ENCODE measurements at regions not wholly inside any gene's neighbourhood (a gene's known extent, or its start where the extent isn't known, plus 50 kb on each side); places are given as distances from the start of the nearest gene placed in this dataset.

GRCh38 chr6:8670792-8671191 is 235.4 kb upstream of the SLC35B3 start:
- no peak for DNase-seq (ENCODE audit: low spot score)
- Histone ChIP-seq H3K4me3 (ENCODE audit: low read depth, low read length, poor library complexity, severe bottlenecking) (no peak overlapping the region), H3K9me3 (ENCODE audit: low read depth, low read length, poor library complexity, severe bottlenecking) (no peaks in the 10 kb centered on the region), H3K27ac (ENCODE audit: low read depth, low read length, poor library complexity, severe bottlenecking) (no peak overlapping the region), H3K4me1 (ENCODE audit: insufficient read depth, low read length, poor library complexity, severe bottlenecking) (no peaks in the 10 kb centered on the region), H3K36me3 (ENCODE audit: insufficient read depth, low read length, poor library complexity, severe bottlenecking) (no peaks in the 10 kb centered on the region), H3K27me3 (replicated peaks; ENCODE audit: insufficient read depth, low read depth, low read length, poor library complexity) (no peaks in the 10 kb centered on the region)
- TF ChIP-seq CTCF (conservative IDR thresholded peaks at IDR 0.05; ENCODE audit: low read depth, low read length) (no peak), EZH2 (IDR thresholded peaks at IDR 0.05; ENCODE audit: borderline replicate concordance, low read depth, low read length, poor library complexity, severe bottlenecking) (no peak)
- BruUV-seq (replicated peaks): no TSS peak
- CTCF ChIA-PET: no interaction called here
- POLR2A ChIA-PET (ENCODE audit: low non-redundant PET): no interaction called here
- intact Hi-C loops (cut with micrococcal nuclease; ENCODE audit: unreplicated experiment): no loop called here

- H3K27me3 ChIP-seq (replicated peaks; ENCODE audit: insufficient read depth, low read depth, low read length, poor library complexity): no peaks in the 10 kb centered on the region
- ChIA-PET POLR2A (ENCODE audit: low non-redundant PET) (no interaction called here), CTCF (no interaction called here)
- TF ChIP-seq CTCF (conservative IDR thresholded peaks at IDR 0.05; ENCODE audit: low read depth, low read length): no peak
- BruUV-seq (replicated peaks): no TSS peak
- H3K9me3 ChIP-seq (ENCODE audit: low read depth, low read length, poor library complexity, severe bottlenecking): no peaks in the 10 kb centered on the region
- no peaks in the 10 kb centered on the region for H3K4me1 ChIP-seq (ENCODE audit: insufficient read depth, low read length, poor library complexity, severe bottlenecking)
- intact Hi-C loops (cut with micrococcal nuclease; ENCODE audit: unreplicated experiment): no loop called here
- H3K4me3 ChIP-seq (ENCODE audit: low read depth, low read length, poor library complexity, severe bottlenecking): no peak overlapping the region
- no peak overlapping the region for H3K27ac ChIP-seq (ENCODE audit: low read depth, low read length, poor library complexity, severe bottlenecking)
- no peaks in the 10 kb centered on the region for H3K36me3 ChIP-seq (ENCODE audit: insufficient read depth, low read length, poor library complexity, severe bottlenecking)
- no peak for DNase-seq (ENCODE audit: low spot score)
Measured at GRCh38 chr6:8664700-8665099, 229.4 kb upstream of the SLC35B3 start.

GRCh38 chr6:8664070-8664469 is 228.7 kb upstream of the SLC35B3 start:
- TF ChIP-seq EZH2 (IDR thresholded peaks at IDR 0.05; ENCODE audit: borderline replicate concordance, low read depth, low read length, poor library complexity, severe bottlenecking) (no peak), CTCF (conservative IDR thresholded peaks at IDR 0.05; ENCODE audit: low read depth, low read length) (no peak)
- DNase-seq (ENCODE audit: low spot score): no peak
- H3K9me3 ChIP-seq (ENCODE audit: low read depth, low read length, poor library complexity, severe bottlenecking): no peaks in the 10 kb centered on the region
- H3K4me3 ChIP-seq (ENCODE audit: low read depth, low read length, poor library complexity, severe bottlenecking): no peak overlapping the region
- H3K27me3 ChIP-seq (replicated peaks; ENCODE audit: insufficient read depth, low read depth, low read length, poor library complexity): no peaks in the 10 kb centered on the region
- intact Hi-C loops (cut with micrococcal nuclease; ENCODE audit: unreplicated experiment): no loop called here
- H3K27ac ChIP-seq (ENCODE audit: low read depth, low read length, poor library complexity, severe bottlenecking): no peak overlapping the region
- CTCF ChIA-PET: no interaction called here
- POLR2A ChIA-PET (ENCODE audit: low non-redundant PET): no interaction called here
- H3K4me1 ChIP-seq (ENCODE audit: insufficient read depth, low read length, poor library complexity, severe bottlenecking): no peaks in the 10 kb centered on the region
- no TSS peak for BruUV-seq (replicated peaks)
- no peaks in the 10 kb centered on the region for H3K36me3 ChIP-seq (ENCODE audit: insufficient read depth, low read length, poor library complexity, severe bottlenecking)

All from A673 (cell line).